ENCODE measurements at regions not wholly inside any gene's neighbourhood (a gene's known extent, or its start where the extent isn't known, plus 50 kb on each side); places are given as distances from the start of the nearest gene placed in this dataset.

GRCh38 chr5:51449026-51449425, 65.8 kb downstream of the ISL1 start:
- Histone ChIP-seq H4K20me1 (ENCODE audit: insufficient read depth, low read length) (no peaks in the 10 kb centered on the region), H3K4me2 (ENCODE audit: insufficient read depth, low read length) (no peak overlapping the region), H3K27me3 (ENCODE audit: insufficient read depth, low read length) (no peaks in the 10 kb centered on the region), H3K79me2 (ENCODE audit: insufficient read depth, low read length) (no peaks in the 10 kb centered on the region), H3K4me1 (ENCODE audit: insufficient read depth, low read length) (no peaks in the 10 kb centered on the region), H3K9me3 (ENCODE audit: low read depth, low read length) (peaks cover 3% of the 10 kb centered on the region), H3K4me3 (ENCODE audit: insufficient read depth, low read length) (no peak overlapping the region), H3K27ac (ENCODE audit: low read depth, low read length) (no peak overlapping the region), H2AFZ (ENCODE audit: low read length) (no peak overlapping the region), H3K36me3 (ENCODE audit: insufficient read depth, low read length) (no peaks in the 10 kb centered on the region)
- no peak for TF ChIP-seq CTCF (IDR thresholded peaks at IDR 0.05; ENCODE audit: extremely low read depth, low read depth, low read length)
- no peak for DNase-seq (ENCODE audit: insufficient read length, low spot score, missing footprints)

DNA sequence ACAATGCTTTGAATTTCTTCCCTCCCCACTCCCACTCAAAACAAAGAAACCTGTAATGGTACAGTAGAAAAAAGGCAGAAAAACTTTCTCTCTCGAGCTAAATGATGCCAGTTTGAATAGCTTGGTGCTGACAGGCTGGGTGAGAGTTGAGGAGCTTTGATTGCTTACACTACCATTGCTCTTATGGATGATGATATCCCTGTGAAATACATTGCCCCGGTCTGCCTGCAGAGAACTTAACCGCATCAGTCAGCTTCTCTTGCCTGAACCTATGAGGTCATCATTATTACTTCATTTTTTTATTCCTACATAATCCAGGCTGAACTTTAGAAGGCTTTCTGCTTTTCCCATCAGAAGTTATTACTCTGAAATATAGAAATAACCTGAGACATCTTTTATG, 69.3 kb downstream of the ISL1 start:
- H3K27ac ChIP-seq (ENCODE audit: low read depth, low read length) = no peak overlapping the region
- no peak for DNase-seq (ENCODE audit: insufficient read length, low spot score, missing footprints)
- H3K9me3 ChIP-seq (ENCODE audit: low read depth, low read length) = peaks cover 2% of the 10 kb centered on the region
- no peak overlapping the region for H2AFZ ChIP-seq (ENCODE audit: low read length)
- no peaks in the 10 kb centered on the region for H3K27me3 ChIP-seq (ENCODE audit: insufficient read depth, low read length)
- no peak for TF ChIP-seq CTCF (IDR thresholded peaks at IDR 0.05; ENCODE audit: extremely low read depth, low read depth, low read length)
- no peaks in the 10 kb centered on the region for H4K20me1 ChIP-seq (ENCODE audit: insufficient read depth, low read length)
- H3K36me3 ChIP-seq (ENCODE audit: insufficient read depth, low read length) = no peaks in the 10 kb centered on the region
- H3K4me1 ChIP-seq (ENCODE audit: insufficient read depth, low read length) = no peaks in the 10 kb centered on the region
- H3K79me2 ChIP-seq (ENCODE audit: insufficient read depth, low read length) = no peaks in the 10 kb centered on the region
- no peak overlapping the region for H3K4me3 ChIP-seq (ENCODE audit: insufficient read depth, low read length)
- H3K4me2 ChIP-seq (ENCODE audit: insufficient read depth, low read length) = no peak overlapping the region

DNA sequence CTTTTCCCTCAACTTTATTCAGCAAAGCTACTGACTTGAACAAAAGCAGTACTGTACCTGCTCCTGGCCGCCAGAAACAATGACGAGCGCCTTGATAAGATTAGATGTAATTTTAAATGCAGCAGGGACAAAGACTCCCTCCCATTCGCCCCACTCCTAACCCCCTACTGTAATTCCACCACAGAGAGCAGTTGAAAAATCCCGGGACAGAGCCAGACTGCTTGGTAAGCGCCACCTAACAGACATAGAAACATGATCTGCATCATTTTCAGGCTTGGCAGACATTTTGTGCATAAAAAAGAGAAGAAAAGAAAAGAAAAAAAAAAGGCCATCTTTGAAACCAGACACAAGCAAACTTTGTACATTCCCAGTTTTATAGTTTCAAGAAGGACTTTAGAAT, 81.9 kb downstream of the ISL1 start:
- no peak overlapping the region for H3K4me2 ChIP-seq (ENCODE audit: insufficient read depth, low read length)
- H3K4me1 ChIP-seq (ENCODE audit: insufficient read depth, low read length) = no peaks in the 10 kb centered on the region
- H3K27ac ChIP-seq (ENCODE audit: low read depth, low read length) = no peak overlapping the region
- no peaks in the 10 kb centered on the region for H4K20me1 ChIP-seq (ENCODE audit: insufficient read depth, low read length)
- H3K27me3 ChIP-seq (ENCODE audit: insufficient read depth, low read length) = no peaks in the 10 kb centered on the region
- DNase-seq (ENCODE audit: insufficient read length, low spot score, missing footprints) = no peak
- H3K36me3 ChIP-seq (ENCODE audit: insufficient read depth, low read length) = no peaks in the 10 kb centered on the region
- H3K9me3 ChIP-seq (ENCODE audit: low read depth, low read length) = peaks cover 3% of the 10 kb centered on the region
- H3K4me3 ChIP-seq (ENCODE audit: insufficient read depth, low read length) = no peak overlapping the region
- H3K79me2 ChIP-seq (ENCODE audit: insufficient read depth, low read length) = no peaks in the 10 kb centered on the region
- no peak for TF ChIP-seq CTCF (IDR thresholded peaks at IDR 0.05; ENCODE audit: extremely low read depth, low read depth, low read length)
- no peak overlapping the region for H2AFZ ChIP-seq (ENCODE audit: low read length)

DNA sequence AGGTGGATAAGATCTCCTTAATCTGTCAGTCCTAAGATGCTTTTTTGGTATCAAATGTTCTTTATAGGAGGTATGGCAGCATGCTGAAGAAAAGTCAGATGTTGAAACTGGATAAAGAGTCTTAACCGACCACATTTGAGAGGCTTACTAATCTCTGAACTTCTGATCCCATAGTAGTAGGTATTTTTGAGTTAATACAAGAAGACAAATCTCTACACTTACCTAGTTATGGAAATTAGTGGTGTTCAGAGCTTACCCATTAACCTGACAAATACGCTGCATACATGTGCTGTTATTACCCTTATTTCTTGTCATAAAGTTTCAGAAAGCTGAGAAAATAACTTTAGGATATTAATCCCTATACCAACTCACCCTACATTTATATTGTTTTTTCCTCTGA, 83.0 kb downstream of the ISL1 start:
- no peaks in the 10 kb centered on the region for H3K36me3 ChIP-seq (ENCODE audit: insufficient read depth, low read length)
- H3K4me2 ChIP-seq (ENCODE audit: insufficient read depth, low read length) = no peak overlapping the region
- no peak overlapping the region for H3K27ac ChIP-seq (ENCODE audit: low read depth, low read length)
- no peaks in the 10 kb centered on the region for H3K27me3 ChIP-seq (ENCODE audit: insufficient read depth, low read length)
- DNase-seq (ENCODE audit: insufficient read length, low spot score, missing footprints) = no peak
- no peak overlapping the region for H3K4me3 ChIP-seq (ENCODE audit: insufficient read depth, low read length)
- H3K79me2 ChIP-seq (ENCODE audit: insufficient read depth, low read length) = no peaks in the 10 kb centered on the region
- peaks cover 3% of the 10 kb centered on the region for H3K9me3 ChIP-seq (ENCODE audit: low read depth, low read length)
- H2AFZ ChIP-seq (ENCODE audit: low read length) = no peak overlapping the region
- no peaks in the 10 kb centered on the region for H3K4me1 ChIP-seq (ENCODE audit: insufficient read depth, low read length)
- no peaks in the 10 kb centered on the region for H4K20me1 ChIP-seq (ENCODE audit: insufficient read depth, low read length)
- TF ChIP-seq CTCF (IDR thresholded peaks at IDR 0.05; ENCODE audit: extremely low read depth, low read depth, low read length) = no peak

Measured in osteoblast (primary cell).